ENCODE measurements at regions not wholly inside any gene's neighbourhood (a gene's known extent, or its start where the extent isn't known, plus 50 kb on each side); places are given as distances from the start of the nearest gene placed in this dataset.

GRCh38 chr15:96736384-96736783 lies 405.9 kb downstream of the NR2F2 start:
- DNase-seq (ENCODE audit: low read depth) = no peak

GRCh38 chr15:96737408-96737807 lies 406.9 kb downstream of the NR2F2 start:
- no peak for DNase-seq (ENCODE audit: low read depth)

GRCh38 chr15:96746665-96747064 lies 416.2 kb downstream of the NR2F2 start:
- DNase-seq (ENCODE audit: low read depth) = no peak

GRCh38 chr15:96747291-96747690 lies 416.8 kb downstream of the NR2F2 start:
- no peak for DNase-seq (ENCODE audit: low read depth)

GRCh38 chr15:96750361-96750760 lies 419.9 kb downstream of the NR2F2 start:
- no peak for DNase-seq (ENCODE audit: low read depth)

GRCh38 chr15:96756146-96756545 lies 425.6 kb downstream of the NR2F2 start:
- DNase-seq (ENCODE audit: low read depth) = no peak

- DNase-seq (ENCODE audit: low read depth) = no peak
Measured at GRCh38 chr15:96756656-96757055, 426.2 kb downstream of the NR2F2 start.

GRCh38 chr15:96762566-96762965 lies 432.1 kb downstream of the NR2F2 start:
- DNase-seq (ENCODE audit: low read depth) = no peak

GRCh38 chr15:96764501-96764900 lies 434.0 kb downstream of the NR2F2 start:
- no peak for DNase-seq (ENCODE audit: low read depth)

GRCh38 chr15:96764946-96765345 lies 434.4 kb downstream of the NR2F2 start:
- no peak for DNase-seq (ENCODE audit: low read depth)

GRCh38 chr15:96766366-96766765 lies 435.9 kb downstream of the NR2F2 start:
- no peak for DNase-seq (ENCODE audit: low read depth)

GRCh38 chr15:96767703-96768434 lies 437.4 kb downstream of the NR2F2 start:
- DNase-seq (ENCODE audit: low read depth) = no peak

- no peak for DNase-seq (ENCODE audit: low read depth)
Measured at GRCh38 chr15:96768435-96768789, 437.9 kb downstream of the NR2F2 start.

GRCh38 chr15:96771035-96771434 lies 440.5 kb downstream of the NR2F2 start:
- no peak for DNase-seq (ENCODE audit: low read depth)

GRCh38 chr15:96774216-96774615 lies 443.7 kb downstream of the NR2F2 start:
- no peak for DNase-seq (ENCODE audit: low read depth)

GRCh38 chr15:96783746-96784145 lies 453.2 kb downstream of the NR2F2 start:
- no peak for DNase-seq (ENCODE audit: low read depth)

- DNase-seq (ENCODE audit: low read depth) = no peak
Measured at GRCh38 chr15:96790004-96790403, 459.5 kb downstream of the NR2F2 start.

GRCh38 chr15:96792216-96792615 lies 461.7 kb downstream of the NR2F2 start:
- DNase-seq (ENCODE audit: low read depth) = no peak

- DNase-seq (ENCODE audit: low read depth) = no peak
Measured at GRCh38 chr15:96796841-96797240, 466.3 kb downstream of the NR2F2 start.

- DNase-seq (ENCODE audit: low read depth) = no peak
Measured at GRCh38 chr15:96801576-96802150, 471.2 kb downstream of the NR2F2 start.

GRCh38 chr15:96802611-96803255 lies 472.2 kb downstream of the NR2F2 start:
- DNase-seq (ENCODE audit: low read depth) = no peak

GRCh38 chr15:96804754-96805153 lies 474.3 kb downstream of the NR2F2 start:
- DNase-seq (ENCODE audit: low read depth) = no peak

GRCh38 chr15:96807361-96807760 lies 476.9 kb downstream of the NR2F2 start:
- DNase-seq (ENCODE audit: low read depth) = no peak

- no peak for DNase-seq (ENCODE audit: low read depth)
Measured at GRCh38 chr15:96817900-96818299, 487.4 kb downstream of the NR2F2 start.

Measured in activated T-cell treated with anti-CD3 and anti-CD28 coated beads for 48 hours (primary cell).